GM23248 (cell line): ENCODE measurements at regions not wholly inside any gene's neighbourhood (a gene's known extent, or its start where the extent isn't known, plus 50 kb on each side); places are given as distances from the start of the nearest gene placed in this dataset.

ENCODE experiments used
- DNase-seq: peaks from one replicate; pipeline ENCODE4 v3.0.0-alpha.2; 2015
- H2AFZ ChIP-seq: fragments of 200-600 bp; sonication (generic); 2 replicates; pipeline ENCODE4 v1.6.1; 2016; ENCODE audit warnings: antibody characterized with exemption
- H3F3A ChIP-seq: fragments of 200-600 bp; sonication (generic); 2 replicates; pipeline ENCODE4 v1.6.1; 2016; ENCODE audit warnings: mild to moderate bottlenecking, antibody characterized with exemption, mixed run types; ENCODE audit not compliant: insufficient read depth
- H3K27ac ChIP-seq: fragments of 200-600 bp; sonication (generic); 2 replicates; pipeline ENCODE4 v1.5.1; 2016; ENCODE audit warnings: mild to moderate bottlenecking
- H3K27me3 ChIP-seq: fragments of 200-600 bp; sonication (generic); replicated peaks from 2 replicates; pipeline ENCODE4 v1.6.1; 2016; ENCODE audit warnings: mild to moderate bottlenecking; ENCODE audit not compliant: insufficient read depth
- H3K36me3 ChIP-seq: fragments of 200-600 bp; sonication (generic); 2 replicates; pipeline ENCODE4 v1.6.1; 2016; ENCODE audit warnings: low read depth, mild to moderate bottlenecking
- H3K4me1 ChIP-seq: fragments of 200-600 bp; sonication (generic); 2 replicates; pipeline ENCODE4 v1.6.1; 2016; ENCODE audit warnings: mild to moderate bottlenecking; ENCODE audit not compliant: insufficient read depth
- H3K4me2 ChIP-seq: fragments of 200-600 bp; sonication (generic); one replicate; pipeline ENCODE4 v1.6.1; 2016; ENCODE audit warnings: mild to moderate bottlenecking; ENCODE audit not compliant: unreplicated experiment
- H3K4me3 ChIP-seq: fragments of 200-600 bp; sonication (generic); 2 replicates; pipeline ENCODE4 v1.5.1; 2016; ENCODE audit warnings: mild to moderate bottlenecking
- H3K79me2 ChIP-seq: fragments of 200-600 bp; sonication (generic); 2 replicates; pipeline ENCODE4 v1.6.1; 2016; ENCODE audit warnings: mild to moderate bottlenecking; ENCODE audit not compliant: insufficient read depth
- H3K9ac ChIP-seq: fragments of 200-600 bp; sonication (generic); 2 replicates; pipeline ENCODE4 v1.6.1; 2016; ENCODE audit warnings: mild to moderate bottlenecking
- H3K9me2 ChIP-seq: fragments of 200-600 bp; sonication (generic); 2 replicates; pipeline ENCODE4 v1.6.1; 2016; ENCODE audit warnings: mixed run types, mild to moderate bottlenecking, moderate library complexity; ENCODE audit not compliant: insufficient read depth
- H3K9me3 ChIP-seq: fragments of 200-600 bp; sonication (generic); one replicate; pipeline ENCODE4 v1.6.1; 2017; ENCODE audit warnings: low read depth
- H4K20me1 ChIP-seq: fragments of 200-600 bp; sonication (generic); 2 replicates; pipeline ENCODE4 v1.6.0; 2016; ENCODE audit not compliant: insufficient read depth
- EZH2 ChIP-seq: fragments of 200-600 bp; sonication (generic); IDR thresholded peaks from 2 replicates; pipeline ENCODE4 v1.6.1; 2018; ENCODE audit warnings: antibody characterized with exemption, mild to moderate bottlenecking; ENCODE audit not compliant: insufficient read depth, poor library complexity, severe bottlenecking
- EZH2phosphoT487 ChIP-seq: fragments of 200-600 bp; sonication (generic); IDR thresholded peaks from 2 replicates; pipeline ENCODE4 v1.6.1; 2018; ENCODE audit warnings: antibody characterized with exemption, moderate library complexity, mild to moderate bottlenecking, low read depth; ENCODE audit not compliant: insufficient read depth
- WGBS, 2 experiments: methylation state at CpG; one replicate each; pipeline ENCODE4 v1.1.6; 2015 to 2017; ENCODE audit warnings: low lambda C conversion rate in 2 of 2, low coverage in 1 of 2; ENCODE audit errors: missing lambda C conversion rate in 2 of 2; 5-methylcytosine and 5-hydroxymethylcytosine counted together
- in situ Hi-C: fragments of 300-500 bp; cut with MboI; formaldehyde crosslinking; loops from 2 replicates; pipeline ENCODE4 v1.15.0; 2020

- H3K9me3 ChIP-seq, result no peaks in the 10 kb centered on the region
- H3K79me2 ChIP-seq, result no peaks in the 10 kb centered on the region
- H3K27ac ChIP-seq, result no peak overlapping the region
- H2AFZ ChIP-seq, result no peak overlapping the region
- no peaks in the 10 kb centered on the region for H4K20me1 ChIP-seq
- H3K27me3 ChIP-seq, result no peaks in the 10 kb centered on the region
- no peaks in the 10 kb centered on the region for H3F3A ChIP-seq
- H3K4me3 ChIP-seq, result no peak overlapping the region
- no peaks in the 10 kb centered on the region for H3K4me1 ChIP-seq
- no peak overlapping the region for H3K4me2 ChIP-seq
- no peaks in the 10 kb centered on the region for H3K36me3 ChIP-seq
- no peak overlapping the region for H3K9ac ChIP-seq
- in situ Hi-C loops, result no loop called here
- H3K9me2 ChIP-seq, result no peaks in the 10 kb centered on the region
- WGBS, 2 experiments, result 18 to 19% methylated on average over 9 of the region's 9 CpGs
- no peak for DNase-seq
- TF ChIP-seq EZH2 (no peak), EZH2phosphoT487 (no peak)
Observed at GRCh38 chr6:40152701-40153436, 218.6 kb upstream of the MOCS1 start.

- Histone ChIP-seq H3K79me2 (no peaks in the 10 kb centered on the region), H3K36me3 (no peaks in the 10 kb centered on the region), H4K20me1 (no peaks in the 10 kb centered on the region), H3K4me1 (no peaks in the 10 kb centered on the region), H3K9me2 (no peaks in the 10 kb centered on the region), H3K4me3 (no peak overlapping the region), H3K9me3 (no peaks in the 10 kb centered on the region), H3K27me3 (no peaks in the 10 kb centered on the region), H2AFZ (no peak overlapping the region), H3K9ac (no peak overlapping the region), H3K4me2 (no peak overlapping the region), H3F3A (no peaks in the 10 kb centered on the region), H3K27ac (no peak overlapping the region)
- in situ Hi-C loops, result no loop called here
- TF ChIP-seq EZH2phosphoT487 (no peak), EZH2 (no peak)
- no peak for DNase-seq
Observed at GRCh38 chr6:40152196-40152595, 217.9 kb upstream of the MOCS1 start.

- no peak overlapping the region for H3K4me3 ChIP-seq
- no peaks in the 10 kb centered on the region for H3K4me1 ChIP-seq
- H3K27me3 ChIP-seq, result no peaks in the 10 kb centered on the region
- H3K9me2 ChIP-seq, result no peaks in the 10 kb centered on the region
- in situ Hi-C loops, result no loop called here
- DNase-seq, result no peak
- no peak overlapping the region for H3K4me2 ChIP-seq
- no peaks in the 10 kb centered on the region for H3K9me3 ChIP-seq
- no peaks in the 10 kb centered on the region for H3K36me3 ChIP-seq
- H3K79me2 ChIP-seq, result no peaks in the 10 kb centered on the region
- H3F3A ChIP-seq, result no peaks in the 10 kb centered on the region
- TF ChIP-seq EZH2phosphoT487 (no peak), EZH2 (no peak)
- WGBS, 2 experiments, result 7 to 9% methylated on average over 2 of the region's 2 CpGs
- no peak overlapping the region for H3K9ac ChIP-seq
- H2AFZ ChIP-seq, result no peak overlapping the region
- H4K20me1 ChIP-seq, result no peaks in the 10 kb centered on the region
- no peak overlapping the region for H3K27ac ChIP-seq
Observed at GRCh38 chr6:40148882-40149573, 214.8 kb upstream of the MOCS1 start.

GRCh38 chr6:40146902-40147301 is 212.6 kb upstream of the MOCS1 start:
- no peaks in the 10 kb centered on the region for H3K36me3 ChIP-seq
- in situ Hi-C loops, result no loop called here
- H3K9ac ChIP-seq, result no peak overlapping the region
- DNase-seq, result no peak
- H3K27me3 ChIP-seq, result no peaks in the 10 kb centered on the region
- no peaks in the 10 kb centered on the region for H3K79me2 ChIP-seq
- H3K27ac ChIP-seq, result no peak overlapping the region
- TF ChIP-seq EZH2 (no peak), EZH2phosphoT487 (no peak)
- H4K20me1 ChIP-seq, result no peaks in the 10 kb centered on the region
- no peaks in the 10 kb centered on the region for H3K4me1 ChIP-seq
- no peak overlapping the region for H2AFZ ChIP-seq
- H3K4me2 ChIP-seq, result no peak overlapping the region
- no peaks in the 10 kb centered on the region for H3F3A ChIP-seq
- H3K9me2 ChIP-seq, result no peaks in the 10 kb centered on the region
- H3K9me3 ChIP-seq, result no peaks in the 10 kb centered on the region
- WGBS, 2 experiments, result 21 to 28% methylated on average over 3 of the region's 3 CpGs
- H3K4me3 ChIP-seq, result no peak overlapping the region
